ENCODE measurements at regions not wholly inside any gene's neighbourhood (a gene's known extent, or its start where the extent isn't known, plus 50 kb on each side); places are given as distances from the start of the nearest gene placed in this dataset.

GRCh38 chr2:120606931-120607330 is 128.7 kb upstream of the GLI2 start:
- TF ChIP-seq CTCF (IDR thresholded peaks at IDR 0.05): no peak
- no peak for TF ChIP-seq POLR2A (IDR thresholded peaks at IDR 0.05)

Data from vagina (tissue), 2 donors.